ENCODE measurements at regions not wholly inside any gene's neighbourhood (a gene's known extent, or its start where the extent isn't known, plus 50 kb on each side); places are given as distances from the start of the nearest gene placed in this dataset.

- TF ChIP-seq EZH2phosphoT487 (IDR thresholded peaks at IDR 0.05; ENCODE audit: low read length) (no peak), EZH2 (optimal IDR thresholded peaks at IDR 0.05; ENCODE audit: low read depth, low read length) (no peak)
- TF ChIP-seq, protein P1, sequence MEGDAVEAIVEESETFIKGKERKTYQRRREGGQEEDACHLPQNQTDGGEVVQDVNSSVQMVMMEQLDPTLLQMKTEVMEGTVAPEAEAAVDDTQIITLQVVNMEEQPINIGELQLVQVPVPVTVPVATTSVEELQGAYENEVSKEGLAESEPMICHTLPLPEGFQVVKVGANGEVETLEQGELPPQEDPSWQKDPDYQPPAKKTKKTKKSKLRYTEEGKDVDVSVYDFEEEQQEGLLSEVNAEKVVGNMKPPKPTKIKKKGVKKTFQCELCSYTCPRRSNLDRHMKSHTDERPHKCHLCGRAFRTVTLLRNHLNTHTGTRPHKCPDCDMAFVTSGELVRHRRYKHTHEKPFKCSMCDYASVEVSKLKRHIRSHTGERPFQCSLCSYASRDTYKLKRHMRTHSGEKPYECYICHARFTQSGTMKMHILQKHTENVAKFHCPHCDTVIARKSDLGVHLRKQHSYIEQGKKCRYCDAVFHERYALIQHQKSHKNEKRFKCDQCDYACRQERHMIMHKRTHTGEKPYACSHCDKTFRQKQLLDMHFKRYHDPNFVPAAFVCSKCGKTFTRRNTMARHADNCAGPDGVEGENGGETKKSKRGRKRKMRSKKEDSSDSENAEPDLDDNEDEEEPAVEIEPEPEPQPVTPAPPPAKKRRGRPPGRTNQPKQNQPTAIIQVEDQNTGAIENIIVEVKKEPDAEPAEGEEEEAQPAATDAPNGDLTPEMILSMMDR (IDR thresholded peaks at IDR 0.05; ENCODE audit: low read length), result no peak
- no peaks in the 10 kb centered on the region for H4K20me1 ChIP-seq (ENCODE audit: insufficient read depth, low read length)
- H3K9me3 ChIP-seq (replicated peaks; ENCODE audit: insufficient read depth, low read length), result no peaks in the 10 kb centered on the region
- no peaks in the 10 kb centered on the region for H3K79me2 ChIP-seq (ENCODE audit: low read length)
- no peak overlapping the region for H3K9ac ChIP-seq (ENCODE audit: low read length)
- no peak overlapping the region for H3K27ac ChIP-seq (ENCODE audit: low read length)
- H3K4me2 ChIP-seq (ENCODE audit: low read depth, low read length), result no peak overlapping the region
- no peaks in the 10 kb centered on the region for H3F3A ChIP-seq (ENCODE audit: insufficient read depth, low read length)
- H3K4me3 ChIP-seq (ENCODE audit: low read length), result no peak overlapping the region
- no peaks in the 10 kb centered on the region for H3K9me2 ChIP-seq (replicated peaks; ENCODE audit: insufficient read depth, low read length)
- no peaks in the 10 kb centered on the region for H3K4me1 ChIP-seq (ENCODE audit: low read length)
- DNase-seq, result no peak
- no peak overlapping the region for H2AFZ ChIP-seq (ENCODE audit: low read length)
- H3K36me3 ChIP-seq (replicated peaks; ENCODE audit: insufficient read depth, low read length), result no peaks in the 10 kb centered on the region
- no peaks in the 10 kb centered on the region for H3K27me3 ChIP-seq (replicated peaks; ENCODE audit: insufficient read depth, low read length)
These were observed 124.8 kb upstream of the LINC00305 start for GRCh38 chr18:64273724-64274123.

GRCh38 chr18:64271975-64272659, 123.2 kb upstream of the LINC00305 start:
- Histone ChIP-seq H3K27ac (ENCODE audit: low read length) (no peak overlapping the region), H3K9me2 (replicated peaks; ENCODE audit: insufficient read depth, low read length) (no peaks in the 10 kb centered on the region), H3K79me2 (ENCODE audit: low read length) (no peaks in the 10 kb centered on the region), H4K20me1 (ENCODE audit: insufficient read depth, low read length) (no peaks in the 10 kb centered on the region), H2AFZ (ENCODE audit: low read length) (no peak overlapping the region), H3K9ac (ENCODE audit: low read length) (no peak overlapping the region), H3K36me3 (replicated peaks; ENCODE audit: insufficient read depth, low read length) (no peaks in the 10 kb centered on the region), H3K4me1 (ENCODE audit: low read length) (no peaks in the 10 kb centered on the region), H3F3A (ENCODE audit: insufficient read depth, low read length) (no peaks in the 10 kb centered on the region), H3K27me3 (replicated peaks; ENCODE audit: insufficient read depth, low read length) (no peaks in the 10 kb centered on the region), H3K4me2 (ENCODE audit: low read depth, low read length) (no peak overlapping the region), H3K4me3 (ENCODE audit: low read length) (no peak overlapping the region), H3K9me3 (replicated peaks; ENCODE audit: insufficient read depth, low read length) (no peaks in the 10 kb centered on the region)
- TF ChIP-seq, protein P1 (IDR thresholded peaks at IDR 0.05; ENCODE audit: low read length), result no peak
- no peak for TF ChIP-seq EZH2 (optimal IDR thresholded peaks at IDR 0.05; ENCODE audit: low read depth, low read length)
- TF ChIP-seq EZH2phosphoT487 (IDR thresholded peaks at IDR 0.05; ENCODE audit: low read length), result no peak
- no peak for DNase-seq

GRCh38 chr18:64271246-64271645, 122.4 kb upstream of the LINC00305 start:
- no peaks in the 10 kb centered on the region for H3K9me2 ChIP-seq (replicated peaks; ENCODE audit: insufficient read depth, low read length)
- H3K4me3 ChIP-seq (ENCODE audit: low read length), result no peak overlapping the region
- H3K9me3 ChIP-seq (replicated peaks; ENCODE audit: insufficient read depth, low read length), result no peaks in the 10 kb centered on the region
- H3K4me1 ChIP-seq (ENCODE audit: low read length), result no peaks in the 10 kb centered on the region
- H3K9ac ChIP-seq (ENCODE audit: low read length), result no peak overlapping the region
- no peak overlapping the region for H2AFZ ChIP-seq (ENCODE audit: low read length)
- H3K36me3 ChIP-seq (replicated peaks; ENCODE audit: insufficient read depth, low read length), result no peaks in the 10 kb centered on the region
- H3K27ac ChIP-seq (ENCODE audit: low read length), result no peak overlapping the region
- no peaks in the 10 kb centered on the region for H3K79me2 ChIP-seq (ENCODE audit: low read length)
- TF ChIP-seq, protein P1 (IDR thresholded peaks at IDR 0.05; ENCODE audit: low read length), result no peak
- no peak for TF ChIP-seq EZH2 (optimal IDR thresholded peaks at IDR 0.05; ENCODE audit: low read depth, low read length)
- no peak for TF ChIP-seq EZH2phosphoT487 (IDR thresholded peaks at IDR 0.05; ENCODE audit: low read length)
- H3K4me2 ChIP-seq (ENCODE audit: low read depth, low read length), result no peak overlapping the region
- no peaks in the 10 kb centered on the region for H3F3A ChIP-seq (ENCODE audit: insufficient read depth, low read length)
- no peak for DNase-seq
- no peaks in the 10 kb centered on the region for H4K20me1 ChIP-seq (ENCODE audit: insufficient read depth, low read length)
- H3K27me3 ChIP-seq (replicated peaks; ENCODE audit: insufficient read depth, low read length), result no peaks in the 10 kb centered on the region

Measured in MM.1S (cell line).